ENCODE measurements at regions not wholly inside any gene's neighbourhood (a gene's known extent, or its start where the extent isn't known, plus 50 kb on each side); places are given as distances from the start of the nearest gene placed in this dataset.

DNA sequence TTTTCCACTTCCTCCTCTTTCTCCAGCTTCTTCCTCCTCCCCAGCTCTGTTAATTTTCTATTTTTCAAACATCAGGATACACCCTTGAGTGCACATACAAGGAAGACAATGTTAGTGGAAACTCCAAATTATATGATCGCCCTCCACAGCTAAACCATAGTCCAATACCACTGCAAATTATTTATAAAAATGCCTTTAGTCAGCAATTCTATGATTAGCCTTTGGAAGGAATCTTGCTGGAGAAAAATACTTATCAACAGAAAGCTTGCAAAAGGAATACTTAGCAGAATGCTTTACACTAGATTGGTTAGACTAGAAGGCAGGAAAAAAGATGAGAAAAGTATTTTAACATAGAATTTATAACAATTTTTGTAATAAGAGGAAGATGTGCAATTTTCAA, 178.9 kb downstream of the FAM124B start:
- TF ChIP-seq, protein P1, sequence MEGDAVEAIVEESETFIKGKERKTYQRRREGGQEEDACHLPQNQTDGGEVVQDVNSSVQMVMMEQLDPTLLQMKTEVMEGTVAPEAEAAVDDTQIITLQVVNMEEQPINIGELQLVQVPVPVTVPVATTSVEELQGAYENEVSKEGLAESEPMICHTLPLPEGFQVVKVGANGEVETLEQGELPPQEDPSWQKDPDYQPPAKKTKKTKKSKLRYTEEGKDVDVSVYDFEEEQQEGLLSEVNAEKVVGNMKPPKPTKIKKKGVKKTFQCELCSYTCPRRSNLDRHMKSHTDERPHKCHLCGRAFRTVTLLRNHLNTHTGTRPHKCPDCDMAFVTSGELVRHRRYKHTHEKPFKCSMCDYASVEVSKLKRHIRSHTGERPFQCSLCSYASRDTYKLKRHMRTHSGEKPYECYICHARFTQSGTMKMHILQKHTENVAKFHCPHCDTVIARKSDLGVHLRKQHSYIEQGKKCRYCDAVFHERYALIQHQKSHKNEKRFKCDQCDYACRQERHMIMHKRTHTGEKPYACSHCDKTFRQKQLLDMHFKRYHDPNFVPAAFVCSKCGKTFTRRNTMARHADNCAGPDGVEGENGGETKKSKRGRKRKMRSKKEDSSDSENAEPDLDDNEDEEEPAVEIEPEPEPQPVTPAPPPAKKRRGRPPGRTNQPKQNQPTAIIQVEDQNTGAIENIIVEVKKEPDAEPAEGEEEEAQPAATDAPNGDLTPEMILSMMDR (IDR thresholded peaks at IDR 0.05; ENCODE audit: insufficient read depth, low read depth, low read length), result no peak
- no peak for TF ChIP-seq EZH2 (IDR thresholded peaks at IDR 0.05; ENCODE audit: insufficient read depth, low read length)

Data from astrocyte (in vitro differentiated cells and primary cell).